HepG2 (cell line): ENCODE measurements at regions not wholly inside any gene's neighbourhood (a gene's known extent, or its start where the extent isn't known, plus 50 kb on each side); places are given as distances from the start of the nearest gene placed in this dataset.

Experiments used
- ATRX ChIP-seq: sonication (generic); formaldehyde crosslinking; IDR thresholded peaks from 2 replicates; pipeline ENCODE4 v1.4.0; 2020; ENCODE audit warnings: missing genetic modification reagents, borderline replicate concordance
- ELF3 ChIP-seq: IDR thresholded peaks from 2 replicates; pipeline ENCODE4 v1.6.1; 2016; ENCODE audit warnings: missing genetic modification reagents, missing compliant biosample characterization
- FLYWCH1 ChIP-seq: sonication (generic); formaldehyde crosslinking; IDR thresholded peaks from 2 replicates; pipeline ENCODE4 v1.8.1; 2023; ENCODE audit warnings: mild to moderate bottlenecking, missing genetic modification reagents
- HMGXB3 ChIP-seq: sonication (generic); formaldehyde crosslinking; IDR thresholded peaks from 2 replicates; pipeline ENCODE4 v1.4.0; 2020; ENCODE audit warnings: missing genetic modification reagents, borderline replicate concordance
- MBD4 ChIP-seq: IDR thresholded peaks from 2 replicates; pipeline ENCODE4 v1.6.1; 2012; ENCODE audit warnings: low read length, inconsistent platforms, borderline replicate concordance
- NFKB2 ChIP-seq: sonication (generic); formaldehyde crosslinking; IDR thresholded peaks from 2 replicates; pipeline ENCODE4 v1.4.0; 2020; ENCODE audit warnings: missing genetic modification reagents, borderline replicate concordance
- PATZ1 ChIP-seq: sonication (generic); formaldehyde crosslinking; IDR thresholded peaks from 2 replicates; pipeline ENCODE4 v1.4.0; 2020; ENCODE audit warnings: missing genetic modification reagents
- POLR2AphosphoS5 ChIP-seq: IDR thresholded peaks from 2 replicates; pipeline ENCODE4 v1.6.1; 2012; ENCODE audit warnings: low read depth, low read length
- ZNF263 ChIP-seq: sonication (generic); formaldehyde crosslinking; IDR thresholded peaks from 2 replicates; pipeline ENCODE4 v1.4.0; 2020; ENCODE audit warnings: missing genetic modification reagents
- ZNF292 ChIP-seq: sonication (generic); formaldehyde crosslinking; IDR thresholded peaks from 2 replicates; pipeline ENCODE4 v1.8.1; 2022; ENCODE audit warnings: mild to moderate bottlenecking, low read depth, missing genetic modification reagents, borderline replicate concordance
- ZNF44 ChIP-seq: sonication (generic); formaldehyde crosslinking; IDR thresholded peaks from 2 replicates; pipeline ENCODE4 v1.5.1; 2020; ENCODE audit warnings: mild to moderate bottlenecking, missing genetic modification reagents
- ZNF503 ChIP-seq: sonication (generic); formaldehyde crosslinking; IDR thresholded peaks from 2 replicates; pipeline ENCODE4 v1.4.0; 2020; ENCODE audit warnings: missing genetic modification reagents
- ZNF513 ChIP-seq: sonication (generic); formaldehyde crosslinking; conservative IDR thresholded peaks from 2 replicates; pipeline ENCODE4 v1.5.0; 2020; ENCODE audit warnings: missing genetic modification reagents
- ZNF777 ChIP-seq: sonication (generic); formaldehyde crosslinking; IDR thresholded peaks from 2 replicates; pipeline ENCODE4 v1.4.0; 2020; ENCODE audit warnings: missing genetic modification reagents
- ZNF883 ChIP-seq: sonication (generic); formaldehyde crosslinking; IDR thresholded peaks from 2 replicates; pipeline ENCODE4 v1.5.1; 2020; ENCODE audit warnings: mild to moderate bottlenecking, missing genetic modification reagents; ENCODE audit errors: not compliant biosample characterization
- ZSCAN12 ChIP-seq: sonication (generic); formaldehyde crosslinking; IDR thresholded peaks from 2 replicates; pipeline ENCODE4 v1.9.0; 2021; ENCODE audit warnings: mild to moderate bottlenecking, missing genetic modification reagents
- TF ChIP-seq, protein P1 (sequence below): sonication (generic); formaldehyde crosslinking; IDR thresholded peaks from 2 replicates; pipeline ENCODE4 v1.8.1; 2022; ENCODE audit warnings: mild to moderate bottlenecking, missing genetic modification reagents

DNA sequence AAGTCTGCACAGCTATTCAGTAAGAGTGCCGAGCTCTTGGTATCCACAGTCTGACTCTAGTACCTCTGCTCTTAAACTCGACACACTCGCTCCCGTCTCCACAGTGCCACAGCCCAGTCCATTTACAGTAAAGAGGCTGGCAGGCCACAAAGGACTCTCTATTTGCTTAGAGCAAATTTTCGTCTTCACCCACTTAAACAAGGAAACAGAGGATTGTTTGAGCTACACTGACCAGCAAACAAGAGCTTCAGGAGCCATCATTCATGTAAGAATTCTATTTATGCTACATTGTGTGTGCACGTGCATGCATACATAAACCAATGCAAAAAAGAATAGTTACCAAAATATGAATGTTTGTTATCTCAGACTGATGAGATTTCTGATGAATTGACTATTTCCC lies 290.2 kb downstream of the USP46 start (continued):
- TF ChIP-seq HMGXB3 (no peak), ELF3 (peak; percentile 58; the same call in 1 of the 2 replicates), ZNF503 (0 out of 2 replicates have a peak, but pooled peaks have one; percentile 5), FLYWCH1 (no peak), ZNF513 (CRISPR knock-in tag) (no peak), ATRX (CRISPR knock-in tag) (no peak), ZNF292 (CRISPR knock-in tag) (no peak), ZNF263 (CRISPR knock-in tag) (no peak), PATZ1 (CRISPR knock-in tag) (0 out of 2 replicates have a peak, but pooled peaks have one; percentile 15), NFKB2 (CRISPR knock-in tag) (no peak), ZNF777 (CRISPR knock-in tag) (no peak), ZSCAN12 (no peak), ZNF44 (CRISPR knock-in tag) (no peak), POLR2AphosphoS5 (no peak), MBD4 (no peak), ZNF883 (no peak)
- TF ChIP-seq, protein P1, sequence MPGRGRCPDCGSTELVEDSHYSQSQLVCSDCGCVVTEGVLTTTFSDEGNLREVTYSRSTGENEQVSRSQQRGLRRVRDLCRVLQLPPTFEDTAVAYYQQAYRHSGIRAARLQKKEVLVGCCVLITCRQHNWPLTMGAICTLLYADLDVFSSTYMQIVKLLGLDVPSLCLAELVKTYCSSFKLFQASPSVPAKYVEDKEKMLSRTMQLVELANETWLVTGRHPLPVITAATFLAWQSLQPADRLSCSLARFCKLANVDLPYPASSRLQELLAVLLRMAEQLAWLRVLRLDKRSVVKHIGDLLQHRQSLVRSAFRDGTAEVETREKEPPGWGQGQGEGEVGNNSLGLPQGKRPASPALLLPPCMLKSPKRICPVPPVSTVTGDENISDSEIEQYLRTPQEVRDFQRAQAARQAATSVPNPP (CRISPR knock-in tag): no peak
